ENCODE measurements at regions not wholly inside any gene's neighbourhood (a gene's known extent, or its start where the extent isn't known, plus 50 kb on each side); places are given as distances from the start of the nearest gene placed in this dataset.
A peak's percentile ranks its signal among the peaks of the same experiment; 100 is the strongest.

DNA sequence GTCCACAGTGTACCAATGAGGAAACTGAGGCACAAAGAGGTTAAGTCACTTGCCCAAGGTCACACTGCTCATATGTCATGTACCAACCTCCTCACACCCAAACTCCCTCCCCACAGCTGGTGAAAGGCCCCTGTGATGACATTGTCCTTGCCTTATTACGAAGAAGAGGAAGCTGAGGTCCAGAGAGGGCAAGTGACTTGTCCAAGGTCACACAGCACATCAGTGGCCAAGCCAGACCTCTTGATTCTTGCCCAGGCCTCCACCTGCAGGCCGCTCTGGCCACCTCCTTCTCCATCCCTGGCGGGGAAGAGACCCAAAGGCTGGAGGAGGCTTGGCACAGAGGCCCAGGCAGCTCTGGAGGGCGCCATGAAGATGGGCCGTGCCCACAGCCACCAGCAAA lies 492.4 kb downstream of the PTPRU start:
- DNase-seq (ENCODE audit: low read depth) = no peak
- no peak overlapping the region for H3K4me3 ChIP-seq (ENCODE audit: low read depth, low read length)
- TF ChIP-seq, protein P1, sequence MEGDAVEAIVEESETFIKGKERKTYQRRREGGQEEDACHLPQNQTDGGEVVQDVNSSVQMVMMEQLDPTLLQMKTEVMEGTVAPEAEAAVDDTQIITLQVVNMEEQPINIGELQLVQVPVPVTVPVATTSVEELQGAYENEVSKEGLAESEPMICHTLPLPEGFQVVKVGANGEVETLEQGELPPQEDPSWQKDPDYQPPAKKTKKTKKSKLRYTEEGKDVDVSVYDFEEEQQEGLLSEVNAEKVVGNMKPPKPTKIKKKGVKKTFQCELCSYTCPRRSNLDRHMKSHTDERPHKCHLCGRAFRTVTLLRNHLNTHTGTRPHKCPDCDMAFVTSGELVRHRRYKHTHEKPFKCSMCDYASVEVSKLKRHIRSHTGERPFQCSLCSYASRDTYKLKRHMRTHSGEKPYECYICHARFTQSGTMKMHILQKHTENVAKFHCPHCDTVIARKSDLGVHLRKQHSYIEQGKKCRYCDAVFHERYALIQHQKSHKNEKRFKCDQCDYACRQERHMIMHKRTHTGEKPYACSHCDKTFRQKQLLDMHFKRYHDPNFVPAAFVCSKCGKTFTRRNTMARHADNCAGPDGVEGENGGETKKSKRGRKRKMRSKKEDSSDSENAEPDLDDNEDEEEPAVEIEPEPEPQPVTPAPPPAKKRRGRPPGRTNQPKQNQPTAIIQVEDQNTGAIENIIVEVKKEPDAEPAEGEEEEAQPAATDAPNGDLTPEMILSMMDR (conservative IDR thresholded peaks at IDR 0.05; ENCODE audit: low read depth, low read length) = no peak

DNA sequence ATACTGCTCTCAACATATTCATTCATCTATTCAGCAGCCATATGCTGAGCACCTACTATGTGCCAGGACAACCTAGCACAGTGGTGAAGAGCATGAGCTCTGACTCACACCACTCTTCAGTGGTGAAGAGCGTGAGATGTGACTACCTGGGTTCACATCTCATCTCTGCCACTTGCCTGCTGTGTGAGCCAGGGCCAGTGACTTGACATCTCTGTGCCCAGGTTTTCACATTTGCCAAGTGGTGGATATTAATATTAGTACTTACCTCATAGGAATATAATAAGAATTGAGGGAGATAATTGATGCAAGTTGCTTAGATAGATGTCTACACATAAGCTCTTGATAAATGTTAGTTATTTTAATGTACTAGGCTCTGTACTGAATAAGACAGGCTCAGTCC lies 488.9 kb downstream of the PTPRU start:
- DNase-seq (ENCODE audit: low read depth) = no peak
- TF ChIP-seq, protein P1 (conservative IDR thresholded peaks at IDR 0.05; ENCODE audit: low read depth, low read length) = no peak
- no peak overlapping the region for H3K4me3 ChIP-seq (ENCODE audit: low read depth, low read length)

- no peak for DNase-seq (ENCODE audit: low read depth)
- H3K4me3 ChIP-seq (ENCODE audit: low read depth, low read length) = no peak overlapping the region
- TF ChIP-seq, protein P1 (conservative IDR thresholded peaks at IDR 0.05; ENCODE audit: low read depth, low read length) = no peak
These were observed 486.3 kb downstream of the PTPRU start for GRCh38 chr1:29722598-29722997.

DNA sequence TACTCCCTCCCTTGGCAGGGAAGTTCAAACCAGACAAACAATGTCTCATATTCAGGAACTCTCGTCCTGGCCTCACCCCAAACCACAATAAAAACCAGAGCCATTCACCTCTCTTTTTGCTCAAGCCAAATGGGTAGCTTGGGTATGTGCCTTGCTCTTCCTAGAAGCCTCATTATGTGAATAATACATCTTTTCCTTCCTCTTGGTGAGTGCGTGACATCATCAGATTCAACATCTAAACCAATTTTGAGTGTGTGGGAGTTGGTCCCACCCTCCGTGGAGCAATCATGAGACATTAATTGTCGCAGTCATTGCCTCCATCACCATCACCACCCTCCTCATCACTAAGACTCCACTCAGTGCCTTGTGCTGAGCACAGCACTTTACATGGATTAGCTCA lies 482.9 kb downstream of the PTPRU start:
- DNase-seq (ENCODE audit: low read depth) = peak; percentile 13
- no peak overlapping the region for H3K4me3 ChIP-seq (ENCODE audit: low read depth, low read length)
- TF ChIP-seq, protein P1 (conservative IDR thresholded peaks at IDR 0.05; ENCODE audit: low read depth, low read length) = no peak

DNA sequence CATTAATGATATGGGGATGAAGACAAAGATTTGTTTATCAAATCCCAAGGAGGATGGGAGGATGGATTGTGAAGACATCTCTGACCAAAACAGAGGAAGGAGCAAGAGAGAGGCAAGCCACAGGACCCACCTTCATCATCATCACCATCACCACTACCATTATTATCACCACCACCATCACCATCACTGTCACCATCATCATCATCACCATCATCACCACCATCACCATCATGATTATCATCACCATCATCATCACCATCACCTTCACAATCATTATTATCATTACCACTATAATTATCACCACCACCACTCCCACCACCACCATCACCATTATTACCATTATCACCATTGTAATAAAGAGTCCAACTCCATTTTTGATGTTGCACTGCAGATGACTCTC lies 482.5 kb downstream of the PTPRU start:
- no peak overlapping the region for H3K4me3 ChIP-seq (ENCODE audit: low read depth, low read length)
- TF ChIP-seq, protein P1 (conservative IDR thresholded peaks at IDR 0.05; ENCODE audit: low read depth, low read length) = no peak
- no peak for DNase-seq (ENCODE audit: low read depth)

DNA sequence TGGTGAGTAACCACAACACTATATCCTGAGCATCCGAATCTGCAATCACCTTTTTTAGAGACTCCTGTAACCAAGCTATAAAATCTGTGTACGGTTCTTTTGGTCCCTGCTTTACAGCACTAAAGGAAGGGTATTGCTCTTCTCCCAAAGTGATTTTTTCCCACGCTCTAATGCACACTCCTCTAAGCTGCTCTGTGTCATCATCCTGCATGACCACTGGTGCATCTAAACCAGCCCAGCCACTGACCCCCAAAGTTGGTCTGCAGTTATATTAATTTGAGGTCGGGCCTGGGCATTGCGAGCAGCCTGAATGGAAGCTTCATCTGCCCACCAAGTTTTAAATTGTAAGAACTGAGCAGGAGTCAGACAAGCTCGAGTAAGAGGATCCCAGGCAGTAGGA lies 480.0 kb downstream of the PTPRU start:
- no peak for DNase-seq (ENCODE audit: low read depth)
- TF ChIP-seq, protein P1 (conservative IDR thresholded peaks at IDR 0.05; ENCODE audit: low read depth, low read length) = no peak
- no peak overlapping the region for H3K4me3 ChIP-seq (ENCODE audit: low read depth, low read length)

GRCh38 chr1:29713857-29714256 lies 477.5 kb downstream of the PTPRU start:
- TF ChIP-seq, protein P1 (conservative IDR thresholded peaks at IDR 0.05; ENCODE audit: low read depth, low read length) = peak; percentile 64
- DNase-seq (ENCODE audit: low read depth) = peak; percentile 62
- no peak overlapping the region for H3K4me3 ChIP-seq (ENCODE audit: low read depth, low read length)

Measured in choroid plexus epithelial cell (primary cell).